Astrocyte (in vitro differentiated cells and primary cell): ENCODE measurements at regions not wholly inside any gene's neighbourhood (a gene's known extent, or its start where the extent isn't known, plus 50 kb on each side); places are given as distances from the start of the nearest gene placed in this dataset.

Source experiments
- DNase-seq: peaks from one replicate; pipeline ENCODE4 v3.0.0-alpha.2; 2010; ENCODE audit warnings: low read depth
- FAIRE-seq: peaks from 2 replicates; lab custom pipeline; 2011; peaks lifted over from hg19 to GRCh38; lab: Jason Lieb, UNC
- H2AFZ ChIP-seq: 2 replicates; pipeline ENCODE4 v1.6.0; 2012; ENCODE audit warnings: low read depth, low read length, inconsistent platforms
- H3K27ac ChIP-seq: 2 replicates; pipeline ENCODE4 v1.5.1; 2011; ENCODE audit warnings: low read depth, low read length, inconsistent platforms
- H3K27me3 ChIP-seq: 2 replicates; pipeline ENCODE4 v1.6.0; 2011; ENCODE audit warnings: low read length, inconsistent platforms; ENCODE audit not compliant: insufficient read depth
- H3K36me3 ChIP-seq: 2 replicates; pipeline ENCODE4 v1.5.1; 2011; ENCODE audit warnings: low read length, inconsistent platforms; ENCODE audit not compliant: insufficient read depth
- H3K4me1 ChIP-seq: 2 replicates; pipeline ENCODE4 v1.5.1; 2011; ENCODE audit warnings: low read length, inconsistent platforms; ENCODE audit not compliant: insufficient read depth
- H3K4me2 ChIP-seq: 2 replicates; pipeline ENCODE4 v1.6.0; 2012; ENCODE audit warnings: low read length, inconsistent platforms
- H3K4me3 ChIP-seq: 2 replicates; pipeline ENCODE4 v1.5.1; 2011; ENCODE audit warnings: low read depth, mild to moderate bottlenecking, low read length, inconsistent platforms; ENCODE audit not compliant: insufficient read depth
- H3K79me2 ChIP-seq: 2 replicates; pipeline ENCODE4 v1.6.0; 2012; ENCODE audit warnings: mild to moderate bottlenecking, low read length, inconsistent platforms; ENCODE audit not compliant: insufficient read depth
- H3K9ac ChIP-seq: 2 replicates; pipeline ENCODE4 v1.6.0; 2012; ENCODE audit warnings: mild to moderate bottlenecking, low read length, inconsistent platforms
- H3K9me3 ChIP-seq: 2 replicates; pipeline ENCODE4 v1.5.1; 2012; ENCODE audit warnings: low read depth, mild to moderate bottlenecking, low read length, inconsistent platforms; ENCODE audit not compliant: insufficient read depth
- H4K20me1 ChIP-seq: 2 replicates; pipeline ENCODE4 v1.6.0; 2012; ENCODE audit warnings: low read length, inconsistent platforms; ENCODE audit not compliant: insufficient read depth
- H3K27ac Mint-ChIP-seq: one replicate; pipeline ENCODE4 v1.8.0; 2021; ENCODE audit warnings: mild to moderate bottlenecking, mixed read lengths; ENCODE audit not compliant: unreplicated experiment
- H3K27me3 Mint-ChIP-seq: one replicate; pipeline ENCODE4 v1.8.0; 2021; ENCODE audit warnings: low read depth, mixed read lengths; ENCODE audit not compliant: unreplicated experiment
- H3K36me3 Mint-ChIP-seq: one replicate; pipeline ENCODE4 v1.8.0; 2021; ENCODE audit warnings: low read depth, mixed read lengths; ENCODE audit not compliant: unreplicated experiment
- H3K4me1 Mint-ChIP-seq: one replicate; pipeline ENCODE4 v1.8.0; 2021; ENCODE audit warnings: low read depth, mixed read lengths; ENCODE audit not compliant: unreplicated experiment
- H3K4me3 Mint-ChIP-seq: one replicate; pipeline ENCODE4 v1.8.0; 2021; ENCODE audit warnings: mild to moderate bottlenecking, moderate library complexity, mixed read lengths; ENCODE audit not compliant: unreplicated experiment
- H3K9me3 Mint-ChIP-seq: one replicate; pipeline ENCODE4 v1.8.0; 2021; ENCODE audit warnings: mild to moderate bottlenecking, mixed read lengths; ENCODE audit not compliant: unreplicated experiment
- CTCF ChIP-seq: IDR thresholded peaks from 2 replicates; pipeline ENCODE4 v1.5.1; 2011; ENCODE audit warnings: low read depth, mild to moderate bottlenecking, inconsistent platforms, low read length, moderate library complexity; ENCODE audit not compliant: insufficient read depth
- EZH2 ChIP-seq: IDR thresholded peaks from 2 replicates; pipeline ENCODE4 v1.6.1; 2012; ENCODE audit warnings: mild to moderate bottlenecking, low read length, inconsistent platforms; ENCODE audit not compliant: insufficient read depth

- peak overlapping the region; percentile 45 for H3K4me3 Mint-ChIP-seq
- FAIRE-seq, result no peak
Measured at GRCh38 chr2:7430869-7431641, 513.8 kb downstream of the RNF144A start.

GRCh38 chr2:7432436-7432835 is 515.2 kb downstream of the RNF144A start:
- no peaks in the 10 kb centered on the region for H3K36me3 Mint-ChIP-seq
- Histone ChIP-seq H3K9ac (no peak overlapping the region), H3K79me2 (no peaks in the 10 kb centered on the region), H3K36me3 (no peaks in the 10 kb centered on the region), H3K4me3 (no peak overlapping the region), H3K4me1 (no peaks in the 10 kb centered on the region), H3K27ac (no peak overlapping the region), H3K9me3 (no peaks in the 10 kb centered on the region), H2AFZ (no peak overlapping the region), H4K20me1 (no peaks in the 10 kb centered on the region), H3K27me3 (peaks cover 17% of the 10 kb centered on the region), H3K4me2 (no peak overlapping the region)
- TF ChIP-seq EZH2 (no peak), CTCF (no peak)
- H3K27ac Mint-ChIP-seq, result no peak overlapping the region
- peaks cover 3% of the 10 kb centered on the region for H3K9me3 Mint-ChIP-seq
- no peak for FAIRE-seq
- no peak overlapping the region for H3K4me3 Mint-ChIP-seq
- peaks cover 23% of the 10 kb centered on the region for H3K27me3 Mint-ChIP-seq
- DNase-seq, result no peak
- H3K4me1 Mint-ChIP-seq, result peaks cover 3% of the 10 kb centered on the region

More at GRCh38 chr2:7430869-7431641, 513.8 kb downstream of the RNF144A start:
- no peaks in the 10 kb centered on the region for H3K36me3 ChIP-seq
- peak overlapping the region; percentile 82 for H3K4me2 ChIP-seq
- Mint-ChIP-seq H3K27ac (no peak overlapping the region), H3K36me3 (no peaks in the 10 kb centered on the region), H3K9me3 (peaks cover 3% of the 10 kb centered on the region), H3K27me3 (peaks cover 21% of the 10 kb centered on the region), H3K4me1 (peaks cover 3% of the 10 kb centered on the region)
- no peaks in the 10 kb centered on the region for H3K4me1 ChIP-seq
- TF ChIP-seq CTCF (no peak), EZH2 (peak; percentile 33)
- DNase-seq, result peak; percentile 1
- peaks cover 17% of the 10 kb centered on the region for H3K27me3 ChIP-seq
- H3K4me3 ChIP-seq, result peak overlapping the region; percentile 28
- H3K9me3 ChIP-seq, result no peaks in the 10 kb centered on the region
- H3K27ac ChIP-seq, result no peak overlapping the region
- peak overlapping the region; percentile 52 for H2AFZ ChIP-seq
- H3K9ac ChIP-seq, result no peak overlapping the region
- no peaks in the 10 kb centered on the region for H4K20me1 ChIP-seq
- H3K79me2 ChIP-seq, result no peaks in the 10 kb centered on the region
